Fibroblast of skin of right biceps (primary cell): ENCODE measurements at regions not wholly inside any gene's neighbourhood (a gene's known extent, or its start where the extent isn't known, plus 50 kb on each side); places are given as distances from the start of the nearest gene placed in this dataset.
A peak's percentile ranks its signal among the peaks of the same experiment; 100 is the strongest.

Source experiments
- DNase-seq: peaks from one replicate; pipeline ENCODE4 v3.0.0-alpha.2; 2013

GRCh38 chr6:14444295-14444972 is 326.9 kb downstream of the CD83 start:
- no peak for DNase-seq

- no peak for DNase-seq
Observed at GRCh38 chr6:14447240-14447639, 329.7 kb downstream of the CD83 start.

- no peak for DNase-seq
Observed at GRCh38 chr6:14448246-14448645, 330.7 kb downstream of the CD83 start.

GRCh38 chr6:14450133-14450504 is 332.5 kb downstream of the CD83 start:
- DNase-seq = peak; percentile 36

GRCh38 chr6:14450578-14450977 is 333.0 kb downstream of the CD83 start:
- no peak for DNase-seq

- DNase-seq = no peak
Observed at GRCh38 chr6:14451594-14452374, 334.2 kb downstream of the CD83 start.

- DNase-seq = no peak
Observed at GRCh38 chr6:14452567-14453527, 335.3 kb downstream of the CD83 start.

GRCh38 chr6:14453712-14454472 is 336.3 kb downstream of the CD83 start:
- no peak for DNase-seq

GRCh38 chr6:14454473-14454775 is 336.9 kb downstream of the CD83 start:
- DNase-seq = no peak

GRCh38 chr6:14455427-14455826 is 337.9 kb downstream of the CD83 start:
- DNase-seq = no peak

- DNase-seq = no peak
Observed at GRCh38 chr6:14455876-14456648, 338.5 kb downstream of the CD83 start.

GRCh38 chr6:14456941-14457340 is 339.4 kb downstream of the CD83 start:
- DNase-seq = no peak

- peak; percentile 96 for DNase-seq
Observed at GRCh38 chr6:14458669-14459266, 341.2 kb downstream of the CD83 start.

- peak; percentile 34 for DNase-seq
Observed at GRCh38 chr6:14459315-14459714, 341.7 kb downstream of the CD83 start.

GRCh38 chr6:14460556-14460955 is 343.0 kb downstream of the CD83 start:
- no peak for DNase-seq

GRCh38 chr6:14462135-14462534 is 344.6 kb downstream of the CD83 start:
- no peak for DNase-seq

GRCh38 chr6:14462566-14462965 is 345.0 kb downstream of the CD83 start:
- no peak for DNase-seq

GRCh38 chr6:14463110-14463509 is 345.5 kb downstream of the CD83 start:
- DNase-seq = no peak

GRCh38 chr6:14464055-14464454 is 346.5 kb downstream of the CD83 start:
- peak; percentile 55 for DNase-seq

- DNase-seq = no peak
Observed at GRCh38 chr6:14464716-14465115, 347.1 kb downstream of the CD83 start.

- peak; percentile 85 for DNase-seq
Observed at GRCh38 chr6:14466278-14466677, 348.7 kb downstream of the CD83 start.

GRCh38 chr6:14467591-14467990 is 350.0 kb downstream of the CD83 start:
- DNase-seq = peak; percentile 90
